Bronchial epithelial cell (primary cell): ENCODE measurements at regions not wholly inside any gene's neighbourhood (a gene's known extent, or its start where the extent isn't known, plus 50 kb on each side); places are given as distances from the start of the nearest gene placed in this dataset.

ENCODE experiments used
- DNase-seq: peaks from one replicate; pipeline ENCODE4 v3.0.0-alpha.2; 2010; ENCODE audit warnings: low read depth
- FAIRE-seq: peaks from 2 replicates; lab custom pipeline; 2011; peaks lifted over from hg19 to GRCh38; lab: Jason Lieb, UNC
- H3K27me3 ChIP-seq: 2 replicates; pipeline ENCODE4 v1.5.1; 2011; ENCODE audit warnings: low read length; ENCODE audit not compliant: control insufficient read depth, insufficient read depth
- H3K36me3 ChIP-seq: 2 replicates; pipeline ENCODE4 v1.5.1; 2011; ENCODE audit warnings: low read length; ENCODE audit not compliant: control insufficient read depth, insufficient read depth
- H3K4me3 ChIP-seq: 2 replicates; pipeline ENCODE4 v1.5.1; 2011; ENCODE audit warnings: mild to moderate bottlenecking, low read depth, low read length, control low read depth
- CTCF ChIP-seq: IDR thresholded peaks from 2 replicates; pipeline ENCODE4 v1.5.1; 2011; ENCODE audit warnings: mild to moderate bottlenecking, moderate library complexity, low read length, control low read depth, inconsistent platforms; ENCODE audit not compliant: insufficient read depth, severe bottlenecking

DNA sequence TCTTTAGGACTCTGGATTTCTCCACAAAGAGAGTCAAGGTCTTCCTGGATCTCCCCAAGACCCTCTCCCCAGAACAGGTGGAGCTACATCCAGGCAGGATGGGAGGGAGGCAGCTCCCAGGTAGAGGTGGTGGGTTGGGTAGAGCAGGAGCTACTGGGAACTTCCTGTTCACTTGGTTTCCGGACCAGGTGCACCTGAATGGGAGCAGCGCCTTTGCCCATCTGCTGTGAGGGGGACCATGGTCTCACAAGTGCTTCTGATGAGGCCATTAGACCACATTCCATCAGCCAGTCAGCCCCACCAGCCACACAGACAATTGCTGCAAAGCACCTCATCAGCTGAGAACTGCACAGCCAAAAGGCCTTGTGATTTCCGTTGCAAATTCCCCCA, 188.8 kb downstream of the MATN1 start:
- no peak for FAIRE-seq
- H3K36me3 ChIP-seq = no peaks in the 10 kb centered on the region

GRCh38 chr1:30533796-30534550, 189.4 kb downstream of the MATN1 start:
- Histone ChIP-seq H3K4me3 (no peak overlapping the region), H3K36me3 (no peaks in the 10 kb centered on the region), H3K27me3 (no peaks in the 10 kb centered on the region)
- no peak for TF ChIP-seq CTCF
- DNase-seq (no peak), FAIRE-seq (no peak)

More for the DNA sequence above, 188.8 kb downstream of the MATN1 start:
- no peak for DNase-seq
- TF ChIP-seq CTCF = no peak
- no peaks in the 10 kb centered on the region for H3K27me3 ChIP-seq
- no peak overlapping the region for H3K4me3 ChIP-seq

- FAIRE-seq (no peak), DNase-seq (no peak)
- Histone ChIP-seq H3K27me3 (no peaks in the 10 kb centered on the region), H3K36me3 (no peaks in the 10 kb centered on the region), H3K4me3 (no peak overlapping the region)
- TF ChIP-seq CTCF = no peak
Measured at GRCh38 chr1:30533141-30533540, 190.2 kb downstream of the MATN1 start.

DNA sequence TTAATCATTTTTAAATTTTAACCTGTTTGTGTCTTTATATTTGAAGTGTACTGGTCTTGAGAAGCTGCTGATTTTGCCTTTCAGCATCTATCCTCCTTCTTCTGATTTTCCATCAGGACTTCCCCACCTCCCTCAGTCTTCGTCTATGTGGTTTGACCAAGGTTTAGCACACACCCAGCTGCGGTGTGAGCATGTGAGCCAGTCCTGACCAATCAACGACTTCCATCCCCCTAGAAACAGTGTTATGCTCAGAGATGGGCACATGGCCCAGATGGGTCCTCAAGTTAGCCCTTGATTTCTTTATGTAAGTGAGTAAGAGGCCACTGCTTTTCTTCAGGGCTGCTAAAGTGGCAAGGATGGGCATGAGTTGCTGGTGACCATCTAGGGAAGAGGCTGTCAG, 190.8 kb downstream of the MATN1 start:
- no peak for DNase-seq
- Histone ChIP-seq H3K36me3 (no peaks in the 10 kb centered on the region), H3K4me3 (no peak overlapping the region), H3K27me3 (no peaks in the 10 kb centered on the region)
- TF ChIP-seq CTCF = no peak
- FAIRE-seq = no peak

GRCh38 chr1:30527511-30528140, 195.8 kb downstream of the MATN1 start:
- no peak overlapping the region for H3K4me3 ChIP-seq
- no peak for TF ChIP-seq CTCF
- no peaks in the 10 kb centered on the region for H3K36me3 ChIP-seq
- no peaks in the 10 kb centered on the region for H3K27me3 ChIP-seq
- peak; percentile 89 for FAIRE-seq
- DNase-seq = no peak
